SK-N-SH (cell line): ENCODE measurements at regions not wholly inside any gene's neighbourhood (a gene's known extent, or its start where the extent isn't known, plus 50 kb on each side); places are given as distances from the start of the nearest gene placed in this dataset.

Source experiments
- CTCF ChIA-PET: fragments of 300-600, 350-600 bp; formaldehyde crosslinking; extraction: SDS; loops from one replicate; lab custom pipeline; 2021; lab: Yijun Ruan, JAX
- POLR2A ChIA-PET: fragments of 350-600 bp; sonication (Branson Sonifier 250); formaldehyde crosslinking; extraction: SDS; loops from one replicate; lab custom pipeline; 2020; ENCODE audit warnings: antibody characterized with exemption, inconsistent platforms; lab: Yijun Ruan, JAX
- DNase-seq: peaks from one replicate; pipeline ENCODE4 v3.0.0; 2012
- H2AFZ ChIP-seq: fragments of 200-600 bp; sonication (generic); 2 replicates; pipeline ENCODE4 v1.8.1; 2016; ENCODE audit warnings: antibody characterized with exemption, mild to moderate bottlenecking, low read depth
- H3F3A ChIP-seq: fragments of 200-600 bp; sonication (generic); replicated peaks from 2 replicates; pipeline ENCODE3; 2016; ENCODE audit warnings: antibody characterized with exemption, mild to moderate bottlenecking; ENCODE audit not compliant: insufficient read depth
- H3K27ac ChIP-seq, 2 experiments: fragments of 200-500 bp in 1 of 2; fragments of 200-600 bp in 1 of 2; sonication (Bioruptor generic) in 1 of 2; sonication (generic), shearing (Covaris generic) in 1 of 2; 2 replicates each; pipeline versions ENCODE4 v1.5.1 to v1.6.1; 2014 to 2016; ENCODE audit warnings: low read depth in 2 of 2, inconsistent platforms in 1 of 2, low read length in 1 of 2, mild to moderate bottlenecking in 1 of 2, mixed read lengths in 1 of 2
- H3K27me3 ChIP-seq: fragments of 200-600 bp; sonication (generic), shearing (Covaris generic); 2 replicates; pipeline ENCODE4 v1.6.1; 2016; ENCODE audit warnings: mixed run types; ENCODE audit not compliant: insufficient read depth
- H3K36me3 ChIP-seq, 2 experiments: fragments of 200-500 bp in 1 of 2; fragments of 200-600 bp in 1 of 2; sonication (Bioruptor generic) in 1 of 2; sonication (generic) in 1 of 2; replicated peaks in 1 of 2; 2 replicates each; pipeline versions ENCODE3 to v1.5.1; 2014 to 2016; ENCODE audit warnings: low read length in 1 of 2, mild to moderate bottlenecking in 1 of 2; ENCODE audit not compliant: insufficient read depth in 2 of 2, control insufficient read depth in 1 of 2
- H3K4me1 ChIP-seq, 2 experiments: fragments of 200-500 bp in 1 of 2; fragments of 200-600 bp in 1 of 2; sonication (Bioruptor generic) in 1 of 2; sonication (generic), shearing (Covaris generic) in 1 of 2; 2 replicates each; pipeline versions ENCODE4 v1.5.1 to v1.6.1; 2014 to 2016; ENCODE audit warnings: low read depth in 1 of 2, low read length in 1 of 2, mixed run types in 1 of 2; ENCODE audit not compliant: insufficient read depth in 2 of 2, control insufficient read depth in 1 of 2
- H3K4me2 ChIP-seq: fragments of 200-600 bp; sonication (generic), shearing (Covaris generic); 2 replicates; pipeline ENCODE4 v1.6.1; 2017; ENCODE audit warnings: mixed run types
- H3K4me3 ChIP-seq, 2 experiments: fragments of 200-500 bp in 1 of 2; fragments of 200-600 bp in 1 of 2; sonication (Bioruptor generic) in 1 of 2; sonication (generic), shearing (Covaris generic) in 1 of 2; 2 replicates each; pipeline versions ENCODE4 v1.5.1 to v1.8.1; 2014 to 2016; ENCODE audit warnings: low read depth in 2 of 2, inconsistent platforms in 1 of 2, low read length in 1 of 2, mild to moderate bottlenecking in 1 of 2, mixed read lengths in 1 of 2, moderate library complexity in 1 of 2
- H3K79me2 ChIP-seq: fragments of 200-600 bp; sonication (generic); 2 replicates; pipeline ENCODE4 v1.8.1; 2017; ENCODE audit warnings: mild to moderate bottlenecking; ENCODE audit not compliant: insufficient read depth
- H3K9ac ChIP-seq: fragments of 200-600 bp; sonication (generic); 2 replicates; pipeline ENCODE4 v1.6.1; 2017; ENCODE audit warnings: mixed run types
- H3K9me2 ChIP-seq: fragments of 200-600 bp; sonication (generic); 2 replicates; pipeline ENCODE4 v1.6.1; 2017; ENCODE audit warnings: mixed run types
- H3K9me3 ChIP-seq: fragments of 200-600 bp; sonication (generic); 2 replicates; pipeline ENCODE4 v1.6.1; 2017; ENCODE audit warnings: mixed run types, mild to moderate bottlenecking, moderate library complexity
- H4K20me1 ChIP-seq: fragments of 200-600 bp; sonication (generic); 2 replicates; pipeline ENCODE4 v1.6.1; 2017; ENCODE audit warnings: mild to moderate bottlenecking, mixed run types; ENCODE audit not compliant: insufficient read depth
- CHD2 ChIP-seq: fragments of 150-350 bp; IDR thresholded peaks from 2 replicates; pipeline ENCODE4 v1.6.1; 2018; ENCODE audit warnings: low read length; ENCODE audit not compliant: partially characterized antibody
- FOXJ3 ChIP-seq: sonication (generic); formaldehyde crosslinking; IDR thresholded peaks from 2 replicates; pipeline ENCODE4 v1.5.1; 2020; ENCODE audit warnings: mild to moderate bottlenecking, missing genetic modification reagents
- GATA2 ChIP-seq: sonication (generic); formaldehyde crosslinking; IDR thresholded peaks from 2 replicates; pipeline ENCODE4 v1.5.0; 2020; ENCODE audit warnings: mild to moderate bottlenecking, missing genetic modification reagents
- JUND ChIP-seq: IDR thresholded peaks from 2 replicates; pipeline ENCODE4 v1.4.0; 2012
- MAX ChIP-seq: IDR thresholded peaks from 2 replicates; pipeline ENCODE4 v1.4.0; 2012; ENCODE audit warnings: low read depth
- MXI1 ChIP-seq: IDR thresholded peaks from 2 replicates; pipeline ENCODE4 v1.6.1; 2012; ENCODE audit warnings: mild to moderate bottlenecking, low read depth, low read length, improper control_type of control experiment
- NFIC ChIP-seq: IDR thresholded peaks from 2 replicates; pipeline ENCODE4 v1.4.0; 2012; ENCODE audit warnings: borderline replicate concordance
- NRF1 ChIP-seq: IDR thresholded peaks from 2 replicates; pipeline ENCODE4 v1.6.1; 2012; ENCODE audit warnings: low read depth, mild to moderate bottlenecking, low read length
- PBX3 ChIP-seq: IDR thresholded peaks from 2 replicates; pipeline ENCODE4; 2012
- RCOR1 ChIP-seq: fragments of 150-350 bp; IDR thresholded peaks from 2 replicates; pipeline ENCODE4 v1.6.1; 2017; ENCODE audit warnings: antibody characterized with exemption, low read length
- REST ChIP-seq: IDR thresholded peaks from 2 replicates; pipeline ENCODE4 v1.6.1; 2012; ENCODE audit warnings: mild to moderate bottlenecking, low read depth, low read length, moderate library complexity
- RFX5 ChIP-seq: IDR thresholded peaks from 2 replicates; pipeline ENCODE4 v1.6.1; 2012; ENCODE audit warnings: mild to moderate bottlenecking, improper control_type of control experiment, low read length
- RXRA ChIP-seq: IDR thresholded peaks from 2 replicates; pipeline ENCODE4 v1.4.0; 2012; ENCODE audit warnings: low read depth, mild to moderate bottlenecking, borderline replicate concordance
- SIN3A ChIP-seq: IDR thresholded peaks from 2 replicates; pipeline ENCODE4 v1.6.1; 2012; ENCODE audit warnings: low read depth, mild to moderate bottlenecking, low read length, moderate library complexity, borderline replicate concordance
- SMC3 ChIP-seq: IDR thresholded peaks from 2 replicates; pipeline ENCODE4 v1.6.1; 2012; ENCODE audit warnings: low read depth, low read length, improper control_type of control experiment
- TCF12 ChIP-seq: IDR thresholded peaks from 2 replicates; pipeline ENCODE4 v1.4.0; 2012
- USF2 ChIP-seq: fragments of 150-350 bp; IDR thresholded peaks from 2 replicates; pipeline ENCODE4 v1.6.1; 2017; ENCODE audit warnings: antibody characterized with exemption, low read length, low read depth, borderline replicate concordance
- WGBS: methylation state at CpG from one replicate; pipeline ENCODE4 v1.1.6; 2017; ENCODE audit warnings: low lambda C conversion rate; 5-methylcytosine and 5-hydroxymethylcytosine counted together

GRCh38 chr18:77530732-77531131 is 281.1 kb downstream of the GALR1 start:
- no peak for DNase-seq
- TF ChIP-seq CHD2 (no peak), MXI1 (no peak), NRF1 (no peak), PBX3 (no peak), RFX5 (no peak), RCOR1 (no peak)
- POLR2A ChIA-PET: no interaction called here
- H3K4me2 ChIP-seq: no peak overlapping the region
- no peak overlapping the region for H2AFZ ChIP-seq
- H3F3A ChIP-seq: no peaks in the 10 kb centered on the region
- H3K27me3 ChIP-seq: no peaks in the 10 kb centered on the region
- 41% methylated on average over 8 of the region's 9 CpGs for WGBS
- no peak overlapping the region for H3K27ac ChIP-seq
- no peaks in the 10 kb centered on the region for H3K4me1 ChIP-seq
- no peak overlapping the region for H3K4me3 ChIP-seq
- H4K20me1 ChIP-seq: no peaks in the 10 kb centered on the region
- CTCF ChIA-PET: no interaction called here
- H3K9me2 ChIP-seq: no peaks in the 10 kb centered on the region
- no peaks in the 10 kb centered on the region for H3K36me3 ChIP-seq
- no peaks in the 10 kb centered on the region for H3K79me2 ChIP-seq
- H3K9me3 ChIP-seq: no peaks in the 10 kb centered on the region
- no peak overlapping the region for H3K9ac ChIP-seq

- Histone ChIP-seq H3K36me3 (no peaks in the 10 kb centered on the region), H3K9ac (no peak overlapping the region), H3F3A (no peaks in the 10 kb centered on the region), H3K27me3 (no peaks in the 10 kb centered on the region), H3K4me2 (no peak overlapping the region), H3K79me2 (no peaks in the 10 kb centered on the region), H3K27ac (no peak overlapping the region), H4K20me1 (no peaks in the 10 kb centered on the region), H3K4me3 (no peak overlapping the region), H3K9me2 (no peaks in the 10 kb centered on the region), H3K4me1 (no peaks in the 10 kb centered on the region), H2AFZ (no peak overlapping the region), H3K9me3 (no peaks in the 10 kb centered on the region)
- no peak for DNase-seq
- TF ChIP-seq REST: no peak
- no peak for TF ChIP-seq NRF1
- no peak for TF ChIP-seq SIN3A
- no peak for TF ChIP-seq MAX
- TF ChIP-seq RXRA: no peak
- no peak for TF ChIP-seq GATA2 (CRISPR knock-in tag)
- no peak for TF ChIP-seq JUND
- no peak for TF ChIP-seq FOXJ3 (CRISPR knock-in tag)
- no peak for TF ChIP-seq TCF12
- TF ChIP-seq NFIC: no peak
- TF ChIP-seq USF2: no peak
- no peak for TF ChIP-seq SMC3
- ChIA-PET POLR2A (no interaction called here), CTCF (no interaction called here)
- whole genome bisulfite sequencing: 29% methylated on average over 6 of the region's 6 CpGs
These were observed 290.2 kb downstream of the GALR1 start for GRCh38 chr18:77539860-77540259.
